ENCODE measurements at regions not wholly inside any gene's neighbourhood (a gene's known extent, or its start where the extent isn't known, plus 50 kb on each side); places are given as distances from the start of the nearest gene placed in this dataset.

DNA sequence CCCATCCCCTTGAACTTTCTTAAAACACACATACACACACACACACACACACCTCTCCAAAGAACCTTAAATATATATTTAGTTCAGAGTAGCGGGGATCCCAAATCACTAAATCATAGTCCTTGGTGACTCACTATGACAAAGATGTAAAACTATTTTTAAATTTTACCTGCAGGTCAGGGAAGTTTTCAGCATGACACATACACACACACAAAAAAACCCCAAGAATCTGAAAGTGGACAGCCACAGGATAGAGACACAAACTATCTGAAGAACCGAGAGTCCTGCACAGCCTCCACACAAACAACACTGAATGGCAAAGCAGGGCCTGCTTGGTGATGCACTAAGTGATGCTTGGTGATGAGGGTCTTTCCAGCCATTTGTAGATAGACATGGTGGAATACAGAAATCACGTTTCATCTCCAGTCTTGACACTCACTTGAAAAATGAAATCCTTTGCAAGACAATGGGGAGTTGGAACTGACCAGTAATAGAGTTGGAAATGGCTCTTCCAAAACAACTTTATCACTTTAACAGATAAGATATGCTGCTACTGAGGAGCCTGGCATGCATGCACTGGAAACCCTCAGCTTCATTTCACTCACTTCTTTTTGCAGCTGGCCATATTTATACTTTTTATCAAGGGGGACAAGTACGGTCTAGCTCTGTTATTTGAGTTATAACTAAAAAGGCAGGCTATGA lies 307.3 kb downstream of the RAPGEF2 start:
- Histone ChIP-seq H3K4me1 (ENCODE audit: insufficient read depth, low read length, poor library complexity, severe bottlenecking) (no peaks in the 10 kb centered on the region), H3K27ac (ENCODE audit: low read depth, low read length, poor library complexity, severe bottlenecking) (no peak overlapping the region), H3K4me3 (ENCODE audit: low read depth, low read length, poor library complexity, severe bottlenecking) (no peak overlapping the region), H3K36me3 (ENCODE audit: insufficient read depth, low read length, poor library complexity, severe bottlenecking) (no peaks in the 10 kb centered on the region), H3K9me3 (ENCODE audit: low read depth, low read length, poor library complexity, severe bottlenecking) (no peaks in the 10 kb centered on the region), H3K27me3 (replicated peaks; ENCODE audit: insufficient read depth, low read depth, low read length, poor library complexity) (no peaks in the 10 kb centered on the region)
- BruUV-seq (replicated peaks), result no TSS peak
- ChIA-PET POLR2A (ENCODE audit: low non-redundant PET) (no interaction called here), CTCF (no interaction called here)
- DNase-seq (ENCODE audit: low spot score), result no peak
- intact Hi-C loops (cut with micrococcal nuclease; ENCODE audit: unreplicated experiment), result no loop called here
- no peak for TF ChIP-seq EZH2 (IDR thresholded peaks at IDR 0.05; ENCODE audit: borderline replicate concordance, low read depth, low read length, poor library complexity, severe bottlenecking)
- TF ChIP-seq, protein P1, sequence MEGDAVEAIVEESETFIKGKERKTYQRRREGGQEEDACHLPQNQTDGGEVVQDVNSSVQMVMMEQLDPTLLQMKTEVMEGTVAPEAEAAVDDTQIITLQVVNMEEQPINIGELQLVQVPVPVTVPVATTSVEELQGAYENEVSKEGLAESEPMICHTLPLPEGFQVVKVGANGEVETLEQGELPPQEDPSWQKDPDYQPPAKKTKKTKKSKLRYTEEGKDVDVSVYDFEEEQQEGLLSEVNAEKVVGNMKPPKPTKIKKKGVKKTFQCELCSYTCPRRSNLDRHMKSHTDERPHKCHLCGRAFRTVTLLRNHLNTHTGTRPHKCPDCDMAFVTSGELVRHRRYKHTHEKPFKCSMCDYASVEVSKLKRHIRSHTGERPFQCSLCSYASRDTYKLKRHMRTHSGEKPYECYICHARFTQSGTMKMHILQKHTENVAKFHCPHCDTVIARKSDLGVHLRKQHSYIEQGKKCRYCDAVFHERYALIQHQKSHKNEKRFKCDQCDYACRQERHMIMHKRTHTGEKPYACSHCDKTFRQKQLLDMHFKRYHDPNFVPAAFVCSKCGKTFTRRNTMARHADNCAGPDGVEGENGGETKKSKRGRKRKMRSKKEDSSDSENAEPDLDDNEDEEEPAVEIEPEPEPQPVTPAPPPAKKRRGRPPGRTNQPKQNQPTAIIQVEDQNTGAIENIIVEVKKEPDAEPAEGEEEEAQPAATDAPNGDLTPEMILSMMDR (conservative IDR thresholded peaks at IDR 0.05; ENCODE audit: low read depth, low read length), result no peak

DNA sequence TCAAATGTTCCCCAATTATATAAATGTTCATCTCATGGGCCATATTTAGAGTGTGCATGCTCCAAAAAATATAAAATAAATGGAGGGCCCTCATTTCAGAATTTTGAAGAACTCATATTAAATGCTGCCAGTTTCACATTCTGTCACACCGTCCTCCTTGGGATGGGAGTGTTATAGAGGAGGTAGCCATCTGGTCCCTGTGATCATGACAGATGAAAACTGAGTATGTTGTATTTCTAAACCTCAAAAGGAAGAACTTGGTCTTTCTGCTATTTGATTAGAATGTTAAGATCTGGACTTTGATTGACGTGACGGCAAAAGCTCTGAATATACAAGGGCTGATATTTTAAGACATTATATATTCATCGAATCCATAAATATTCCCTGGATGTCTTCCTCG lies 308.0 kb downstream of the RAPGEF2 start:
- H3K36me3 ChIP-seq (ENCODE audit: insufficient read depth, low read length, poor library complexity, severe bottlenecking), result no peaks in the 10 kb centered on the region
- no peak overlapping the region for H3K27ac ChIP-seq (ENCODE audit: low read depth, low read length, poor library complexity, severe bottlenecking)
- CTCF ChIA-PET, result no interaction called here
- no peaks in the 10 kb centered on the region for H3K27me3 ChIP-seq (replicated peaks; ENCODE audit: insufficient read depth, low read depth, low read length, poor library complexity)
- intact Hi-C loops (cut with micrococcal nuclease; ENCODE audit: unreplicated experiment), result no loop called here
- TF ChIP-seq, protein P1 (conservative IDR thresholded peaks at IDR 0.05; ENCODE audit: low read depth, low read length), result no peak
- TF ChIP-seq EZH2 (IDR thresholded peaks at IDR 0.05; ENCODE audit: borderline replicate concordance, low read depth, low read length, poor library complexity, severe bottlenecking), result no peak
- H3K9me3 ChIP-seq (ENCODE audit: low read depth, low read length, poor library complexity, severe bottlenecking), result no peaks in the 10 kb centered on the region
- H3K4me3 ChIP-seq (ENCODE audit: low read depth, low read length, poor library complexity, severe bottlenecking), result no peak overlapping the region
- no peaks in the 10 kb centered on the region for H3K4me1 ChIP-seq (ENCODE audit: insufficient read depth, low read length, poor library complexity, severe bottlenecking)
- no TSS peak for BruUV-seq (replicated peaks)
- no peak for DNase-seq (ENCODE audit: low spot score)
- POLR2A ChIA-PET (ENCODE audit: low non-redundant PET), result no interaction called here

DNA sequence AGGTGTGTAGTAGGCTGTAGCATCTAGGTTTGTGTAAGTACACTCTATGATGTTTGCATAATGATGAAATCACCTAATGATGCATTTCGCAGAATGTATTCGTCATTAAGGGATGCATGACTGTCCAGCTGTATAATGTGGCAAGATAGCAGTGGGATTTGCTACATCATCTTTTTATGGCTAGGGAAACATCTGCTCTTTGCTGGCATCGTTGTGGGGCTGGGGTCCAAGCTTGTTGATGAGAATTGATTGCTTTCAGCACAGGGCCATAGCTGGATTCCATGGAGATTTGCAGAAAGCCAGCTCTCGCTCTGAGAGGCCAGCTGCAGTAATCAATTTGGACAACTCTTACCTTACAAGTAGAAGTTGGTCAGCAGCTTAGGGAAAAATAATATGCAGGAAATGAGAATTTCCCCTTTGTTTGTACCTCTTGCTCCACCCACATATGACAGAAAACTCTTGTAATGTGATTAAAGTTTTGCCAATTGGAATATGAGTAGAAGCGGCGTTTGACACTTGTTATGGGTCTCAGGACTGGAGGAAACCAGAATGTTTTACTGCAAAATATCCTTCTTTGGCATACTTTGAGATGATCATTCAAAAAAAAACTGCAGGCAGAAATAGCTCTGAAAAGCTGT lies 310.5 kb downstream of the RAPGEF2 start:
- Histone ChIP-seq H3K27me3 (replicated peaks; ENCODE audit: insufficient read depth, low read depth, low read length, poor library complexity) (no peaks in the 10 kb centered on the region), H3K4me1 (ENCODE audit: insufficient read depth, low read length, poor library complexity, severe bottlenecking) (no peaks in the 10 kb centered on the region), H3K27ac (ENCODE audit: low read depth, low read length, poor library complexity, severe bottlenecking) (no peak overlapping the region), H3K36me3 (ENCODE audit: insufficient read depth, low read length, poor library complexity, severe bottlenecking) (no peaks in the 10 kb centered on the region), H3K4me3 (ENCODE audit: low read depth, low read length, poor library complexity, severe bottlenecking) (no peak overlapping the region), H3K9me3 (ENCODE audit: low read depth, low read length, poor library complexity, severe bottlenecking) (peaks cover 6% of the 10 kb centered on the region)
- ChIA-PET POLR2A (ENCODE audit: low non-redundant PET) (no interaction called here), CTCF (interaction anchor here (0.7 kb wide), 1 partner anchor 42 kb away, joined by 3 read pairs; no protein-coding TSS in a partner anchor)
- BruUV-seq (replicated peaks), result no TSS peak
- TF ChIP-seq, protein P1 (conservative IDR thresholded peaks at IDR 0.05; ENCODE audit: low read depth, low read length), result no peak
- TF ChIP-seq EZH2 (IDR thresholded peaks at IDR 0.05; ENCODE audit: borderline replicate concordance, low read depth, low read length, poor library complexity, severe bottlenecking), result no peak
- DNase-seq (ENCODE audit: low spot score), result no peak
- intact Hi-C loops (cut with micrococcal nuclease; ENCODE audit: unreplicated experiment), result no loop called here

All from A673 (cell line).